ENCODE measurements at regions not wholly inside any gene's neighbourhood (a gene's known extent, or its start where the extent isn't known, plus 50 kb on each side); places are given as distances from the start of the nearest gene placed in this dataset.
"Not testable (repeated sequence)": the region's sequence is repeated elsewhere in the genome, so short reads cannot be mapped to it uniquely, and the experiment has no call there.

DNA sequence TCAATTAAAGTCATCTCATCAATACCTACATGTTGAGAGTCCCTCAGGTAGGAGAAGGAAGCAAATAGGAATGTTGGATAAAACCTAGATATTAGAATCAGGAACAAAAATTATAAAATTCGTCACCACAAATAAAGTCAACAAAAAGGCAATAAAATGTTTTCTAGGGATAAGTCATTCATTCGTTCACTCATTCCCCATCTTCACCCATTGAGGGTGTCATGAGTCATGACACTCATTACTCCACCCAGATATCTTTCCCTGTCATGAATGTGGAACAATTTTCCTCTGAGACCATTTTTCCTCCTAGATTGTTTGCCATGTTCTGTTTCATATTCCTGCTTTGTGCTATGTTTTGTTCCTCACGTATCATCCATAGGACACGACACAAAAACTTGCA, 50.9 kb upstream of the OLIG3 start:
- peaks cover 10% of the 10 kb centered on the region for H3K27me3 ChIP-seq (ENCODE audit: control insufficient read depth, insufficient read depth, low read length)
- no peaks in the 10 kb centered on the region for H3K36me3 ChIP-seq (ENCODE audit: insufficient read depth, low read length)
- no peak overlapping the region for H3K9ac ChIP-seq (ENCODE audit: low read depth, low read length)
- H3K9me3 ChIP-seq (replicated peaks; ENCODE audit: low read length): no peaks in the 10 kb centered on the region
- H3K4me3 ChIP-seq (ENCODE audit: low read length): no peak overlapping the region
- no peaks in the 10 kb centered on the region for H3K4me1 ChIP-seq (ENCODE audit: control insufficient read depth, insufficient read depth, low read length)
- no peak overlapping the region for H3K4me2 ChIP-seq (ENCODE audit: low read length)

DNA sequence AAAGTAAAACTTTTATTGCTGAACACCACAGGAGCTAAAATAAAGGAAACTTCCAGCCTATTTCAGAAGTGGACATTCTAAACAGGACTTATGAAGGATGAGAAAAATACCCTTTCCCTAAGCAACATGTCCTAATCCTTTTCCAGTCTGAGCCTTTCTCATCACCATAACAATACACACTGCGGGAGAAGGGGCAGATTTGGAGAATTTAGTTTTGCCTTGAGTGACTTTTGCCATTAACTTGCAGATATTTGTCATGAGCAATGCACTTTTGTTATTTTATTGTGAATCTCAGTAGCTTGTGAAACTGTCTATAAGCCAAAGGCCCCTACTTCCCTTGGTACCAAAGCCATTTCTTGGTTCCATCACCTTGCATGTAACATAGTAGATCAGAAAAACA, 53.0 kb upstream of the OLIG3 start:
- no peak overlapping the region for H3K4me2 ChIP-seq (ENCODE audit: low read length)
- no peak overlapping the region for H3K4me3 ChIP-seq (ENCODE audit: low read length)
- no peak overlapping the region for H3K9ac ChIP-seq (ENCODE audit: low read depth, low read length)
- no peaks in the 10 kb centered on the region for H3K4me1 ChIP-seq (ENCODE audit: control insufficient read depth, insufficient read depth, low read length)
- H3K9me3 ChIP-seq (replicated peaks; ENCODE audit: low read length): no peaks in the 10 kb centered on the region
- no peaks in the 10 kb centered on the region for H3K36me3 ChIP-seq (ENCODE audit: insufficient read depth, low read length)
- H3K27me3 ChIP-seq (ENCODE audit: control insufficient read depth, insufficient read depth, low read length): peaks cover 10% of the 10 kb centered on the region

DNA sequence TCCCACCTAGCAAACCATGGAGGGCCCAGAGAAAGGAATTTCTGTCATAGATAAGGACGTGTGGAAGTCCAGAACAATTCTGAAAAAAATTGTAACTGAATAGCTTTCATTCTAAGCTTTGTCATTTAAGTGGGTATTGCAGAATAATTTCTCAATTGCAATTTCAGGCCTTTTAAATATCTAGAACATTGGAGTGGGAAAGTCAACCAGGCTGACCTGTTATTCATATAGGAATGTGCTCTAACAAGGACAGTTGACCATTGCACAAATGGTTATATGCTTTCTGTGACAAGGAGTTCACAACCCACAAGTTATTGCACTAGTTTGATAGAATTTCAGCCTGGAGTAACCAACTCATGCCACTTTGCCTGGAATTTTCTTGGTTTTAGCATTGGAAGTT, 53.4 kb upstream of the OLIG3 start:
- Histone ChIP-seq H3K4me3 (ENCODE audit: low read length) (no peak overlapping the region), H3K27me3 (ENCODE audit: control insufficient read depth, insufficient read depth, low read length) (peaks cover 10% of the 10 kb centered on the region), H3K9ac (ENCODE audit: low read depth, low read length) (no peak overlapping the region), H3K36me3 (ENCODE audit: insufficient read depth, low read length) (no peaks in the 10 kb centered on the region), H3K9me3 (replicated peaks; ENCODE audit: low read length) (no peaks in the 10 kb centered on the region), H3K4me1 (ENCODE audit: control insufficient read depth, insufficient read depth, low read length) (no peaks in the 10 kb centered on the region), H3K4me2 (ENCODE audit: low read length) (no peak overlapping the region)

DNA sequence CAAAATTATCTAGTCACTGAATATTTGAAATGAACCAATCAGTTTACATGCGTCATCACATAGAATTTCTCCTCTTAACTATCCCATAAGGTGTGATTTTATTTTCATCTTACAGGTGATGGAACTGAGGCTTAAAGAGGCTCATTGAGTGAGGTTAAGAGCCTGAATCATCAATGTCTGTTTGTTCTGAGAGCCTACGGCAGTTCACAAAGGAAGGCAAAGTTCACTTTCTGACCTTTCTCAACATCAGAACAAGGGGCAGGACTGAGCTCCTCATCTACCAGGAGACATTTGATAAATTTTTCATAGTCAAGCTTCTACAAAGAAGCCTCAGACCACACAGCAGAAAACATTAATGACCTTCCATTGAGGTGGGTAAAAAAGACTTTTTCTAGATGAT, 54.9 kb upstream of the OLIG3 start:
- H3K4me3 ChIP-seq (ENCODE audit: low read length): no peak overlapping the region
- no peaks in the 10 kb centered on the region for H3K36me3 ChIP-seq (ENCODE audit: insufficient read depth, low read length)
- no peaks in the 10 kb centered on the region for H3K4me1 ChIP-seq (ENCODE audit: control insufficient read depth, insufficient read depth, low read length)
- no peak overlapping the region for H3K4me2 ChIP-seq (ENCODE audit: low read length)
- H3K9ac ChIP-seq (ENCODE audit: low read depth, low read length): no peak overlapping the region
- H3K27me3 ChIP-seq (ENCODE audit: control insufficient read depth, insufficient read depth, low read length): peaks cover 10% of the 10 kb centered on the region
- H3K9me3 ChIP-seq (replicated peaks; ENCODE audit: low read length): no peaks in the 10 kb centered on the region

DNA sequence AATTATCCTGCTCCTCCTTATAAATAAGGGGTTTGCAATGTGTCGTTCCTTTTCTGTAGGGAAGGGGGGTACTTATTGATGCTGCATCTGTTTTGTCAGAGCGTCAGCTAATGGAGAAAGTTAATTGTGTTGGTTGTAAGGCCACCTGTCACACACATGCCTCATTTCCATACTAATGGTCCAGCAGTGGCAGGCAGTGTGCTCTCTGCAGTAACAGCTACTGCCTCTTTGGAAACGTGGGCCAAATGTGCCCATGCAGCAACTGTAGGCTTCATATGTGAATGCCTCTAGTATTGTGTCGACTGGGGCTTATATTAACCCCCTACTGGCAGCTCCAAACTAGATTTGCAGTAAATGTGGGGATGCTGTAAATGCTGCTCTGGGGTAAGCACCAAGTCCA, 56.3 kb upstream of the OLIG3 start:
- H3K9ac ChIP-seq (ENCODE audit: low read depth, low read length): no peak overlapping the region
- H3K4me3 ChIP-seq (ENCODE audit: low read length): no peak overlapping the region
- no peaks in the 10 kb centered on the region for H3K4me1 ChIP-seq (ENCODE audit: control insufficient read depth, insufficient read depth, low read length)
- H3K9me3 ChIP-seq (replicated peaks; ENCODE audit: low read length): no peaks in the 10 kb centered on the region
- H3K36me3 ChIP-seq (ENCODE audit: insufficient read depth, low read length): no peaks in the 10 kb centered on the region
- H3K4me2 ChIP-seq (ENCODE audit: low read length): no peak overlapping the region
- peaks cover 10% of the 10 kb centered on the region for H3K27me3 ChIP-seq (ENCODE audit: control insufficient read depth, insufficient read depth, low read length)

DNA sequence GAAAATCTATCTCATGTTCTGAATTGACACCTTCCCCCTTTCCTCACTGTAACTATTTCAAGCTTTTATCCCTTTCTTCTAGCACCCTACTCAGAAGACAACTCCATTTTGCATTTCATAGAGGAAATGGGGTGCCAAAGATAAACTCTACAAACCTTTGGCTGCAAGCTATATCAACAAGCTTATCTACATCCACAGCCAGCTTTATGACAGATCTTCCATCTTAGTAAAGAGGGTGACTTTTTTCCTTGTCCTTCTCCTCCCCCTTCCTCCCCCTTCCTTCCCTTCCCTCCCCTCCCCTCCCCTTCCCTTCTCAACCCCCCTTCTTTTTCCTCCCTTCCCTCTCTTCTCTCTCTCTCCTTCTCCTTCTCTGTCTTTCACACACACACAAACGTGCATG, 58.0 kb upstream of the OLIG3 start:
- H3K36me3 ChIP-seq (ENCODE audit: insufficient read depth, low read length): no peaks in the 10 kb centered on the region
- no peak overlapping the region for H3K4me3 ChIP-seq (ENCODE audit: low read length)
- no peaks in the 10 kb centered on the region for H3K4me1 ChIP-seq (ENCODE audit: control insufficient read depth, insufficient read depth, low read length)
- no peak overlapping the region for H3K4me2 ChIP-seq (ENCODE audit: low read length)
- no peak overlapping the region for H3K9ac ChIP-seq (ENCODE audit: low read depth, low read length)
- peaks cover 8% of the 10 kb centered on the region for H3K27me3 ChIP-seq (ENCODE audit: control insufficient read depth, insufficient read depth, low read length)
- no peaks in the 10 kb centered on the region for H3K9me3 ChIP-seq (replicated peaks; ENCODE audit: low read length)

DNA sequence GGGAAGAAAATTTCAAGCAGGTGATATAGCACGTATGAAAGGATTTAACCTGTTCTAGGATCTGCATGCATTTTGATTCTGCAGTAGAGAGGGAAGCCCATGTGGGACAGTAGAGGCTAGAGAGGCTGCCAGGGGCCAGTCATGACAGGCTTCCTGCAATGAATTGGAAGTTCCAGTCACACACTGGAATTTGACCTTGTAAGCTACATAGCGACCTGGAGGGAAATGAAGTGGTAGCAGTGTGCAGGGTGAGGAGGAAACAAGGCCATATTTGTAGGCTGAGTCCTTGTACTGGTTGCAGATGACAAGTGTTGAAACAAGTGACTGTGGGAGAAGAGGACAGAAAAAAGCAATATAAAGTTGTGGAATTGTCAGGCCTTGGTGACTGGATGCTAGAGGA, 58.6 kb upstream of the OLIG3 start:
- H3K27me3 ChIP-seq (ENCODE audit: control insufficient read depth, insufficient read depth, low read length): peaks cover 7% of the 10 kb centered on the region
- no peaks in the 10 kb centered on the region for H3K4me1 ChIP-seq (ENCODE audit: control insufficient read depth, insufficient read depth, low read length)
- H3K4me2 ChIP-seq (ENCODE audit: low read length): no peak overlapping the region
- no peaks in the 10 kb centered on the region for H3K9me3 ChIP-seq (replicated peaks; ENCODE audit: low read length)
- no peaks in the 10 kb centered on the region for H3K36me3 ChIP-seq (ENCODE audit: insufficient read depth, low read length)
- H3K4me3 ChIP-seq (ENCODE audit: low read length): no peak overlapping the region
- no peak overlapping the region for H3K9ac ChIP-seq (ENCODE audit: low read depth, low read length)

DNA sequence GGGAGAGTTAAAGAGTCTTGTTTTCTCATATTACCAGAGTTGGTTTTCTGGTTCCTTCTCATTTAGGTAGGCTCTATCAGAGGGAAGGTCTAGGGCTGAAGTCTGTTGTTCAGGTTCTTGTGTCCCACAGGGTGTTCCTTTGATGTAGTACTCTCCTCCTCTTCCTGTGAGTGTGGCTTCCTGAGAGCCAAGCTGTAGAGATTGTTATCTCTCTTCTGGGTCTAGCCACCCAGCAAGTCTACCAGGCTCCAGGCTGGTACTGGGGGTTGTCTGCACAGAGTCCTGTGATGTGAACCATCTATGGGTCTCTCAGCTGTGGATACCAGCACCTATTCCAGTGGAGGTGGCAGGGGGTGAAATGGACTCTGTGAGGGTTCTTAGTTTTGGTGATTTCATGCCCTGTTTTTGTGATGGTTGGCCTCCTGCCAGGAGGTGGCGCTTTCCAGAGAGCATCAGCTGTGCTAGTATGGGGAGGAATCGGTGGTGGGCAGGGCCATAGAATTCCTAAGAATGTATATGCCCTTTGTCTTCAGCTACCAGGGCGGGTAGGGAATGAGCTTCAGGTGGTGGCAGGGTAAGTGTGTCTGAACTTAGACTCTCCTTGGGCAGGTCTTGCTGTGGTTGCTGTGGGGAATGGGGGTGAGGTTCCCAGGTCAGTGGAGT, 65.5 kb upstream of the OLIG3 start:
- not testable (repeated sequence) for H3K9me3 ChIP-seq (replicated peaks; ENCODE audit: low read length); H3K9ac ChIP-seq (ENCODE audit: low read depth, low read length); H3K36me3 ChIP-seq (ENCODE audit: insufficient read depth, low read length); H3K4me3 ChIP-seq (ENCODE audit: low read length); H3K4me2 ChIP-seq (ENCODE audit: low read length); H3K27me3 ChIP-seq (ENCODE audit: control insufficient read depth, insufficient read depth, low read length); H3K4me1 ChIP-seq (ENCODE audit: control insufficient read depth, insufficient read depth, low read length)

DNA sequence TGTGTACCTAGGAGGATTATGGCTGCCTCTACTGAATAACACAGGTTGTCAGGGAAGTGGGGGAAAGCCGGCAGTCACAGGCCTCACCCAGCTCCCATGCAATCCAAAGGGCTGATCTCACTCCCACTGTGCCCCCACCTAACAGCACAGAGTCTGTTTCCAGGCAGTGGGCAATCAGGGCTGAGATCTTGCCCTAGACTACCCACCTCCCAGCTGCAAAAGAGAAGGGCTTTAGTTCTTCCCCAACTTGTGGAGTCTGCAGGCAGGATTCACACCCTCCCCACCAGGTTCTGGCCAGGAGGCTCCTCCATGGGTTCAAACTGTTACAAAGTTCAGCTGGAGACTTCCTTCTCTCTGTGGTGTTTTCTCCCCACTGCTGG, 66.0 kb upstream of the OLIG3 start:
- no peaks in the 10 kb centered on the region for H3K36me3 ChIP-seq (ENCODE audit: insufficient read depth, low read length)
- H3K4me1 ChIP-seq (ENCODE audit: control insufficient read depth, insufficient read depth, low read length): no peaks in the 10 kb centered on the region
- H3K9me3 ChIP-seq (replicated peaks; ENCODE audit: low read length): no peaks in the 10 kb centered on the region
- H3K4me2 ChIP-seq (ENCODE audit: low read length): no peak overlapping the region
- H3K27me3 ChIP-seq (ENCODE audit: control insufficient read depth, insufficient read depth, low read length): no peaks in the 10 kb centered on the region
- H3K9ac ChIP-seq (ENCODE audit: low read depth, low read length): no peak overlapping the region
- H3K4me3 ChIP-seq (ENCODE audit: low read length): no peak overlapping the region

DNA sequence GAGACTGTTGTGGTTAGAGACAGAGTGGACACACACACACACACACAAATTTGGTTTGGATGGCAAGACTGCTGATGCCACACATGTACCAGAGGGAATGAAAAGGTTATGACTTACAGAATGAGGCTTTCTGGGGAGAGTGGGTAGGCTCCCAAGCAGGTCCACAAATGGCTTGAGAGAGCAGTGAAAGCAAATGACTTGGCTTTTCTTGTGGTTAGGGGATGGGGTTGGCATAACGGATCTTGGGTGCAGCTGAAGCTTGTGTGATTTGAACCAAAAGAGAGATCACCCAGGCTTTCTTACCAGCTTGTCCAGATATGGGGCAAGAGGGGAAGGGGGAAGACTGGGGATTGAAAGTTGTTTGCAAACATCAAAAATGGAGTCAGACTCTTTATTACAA, 73.9 kb upstream of the OLIG3 start:
- Histone ChIP-seq H3K36me3 (ENCODE audit: insufficient read depth, low read length) (no peaks in the 10 kb centered on the region), H3K4me1 (ENCODE audit: control insufficient read depth, insufficient read depth, low read length) (no peaks in the 10 kb centered on the region), H3K9me3 (replicated peaks; ENCODE audit: low read length) (no peaks in the 10 kb centered on the region), H3K27me3 (ENCODE audit: control insufficient read depth, insufficient read depth, low read length) (peaks cover 22% of the 10 kb centered on the region), H3K4me2 (ENCODE audit: low read length) (no peak overlapping the region), H3K4me3 (ENCODE audit: low read length) (no peak overlapping the region), H3K9ac (ENCODE audit: low read depth, low read length) (no peak overlapping the region)

DNA sequence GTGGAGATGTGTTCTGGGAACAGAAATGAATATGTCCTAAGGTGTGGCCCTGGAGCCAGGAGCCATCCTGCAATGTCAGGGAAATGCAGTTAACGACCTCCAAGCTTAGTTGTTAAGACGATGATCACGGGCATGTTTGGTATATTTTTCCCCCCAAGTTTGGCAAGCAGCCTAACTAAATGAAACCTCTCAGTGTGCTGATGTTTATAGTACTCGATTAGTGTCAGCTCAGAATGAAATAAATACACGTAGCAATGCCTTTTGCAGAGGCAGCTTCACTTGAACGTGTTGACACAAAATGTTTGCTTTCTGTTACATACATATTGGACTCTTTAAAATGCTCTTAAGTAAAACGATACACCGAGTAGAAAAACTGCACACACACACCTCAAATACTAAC, 76.2 kb upstream of the OLIG3 start:
- no peaks in the 10 kb centered on the region for H3K4me1 ChIP-seq (ENCODE audit: control insufficient read depth, insufficient read depth, low read length)
- H3K36me3 ChIP-seq (ENCODE audit: insufficient read depth, low read length): no peaks in the 10 kb centered on the region
- H3K9ac ChIP-seq (ENCODE audit: low read depth, low read length): no peak overlapping the region
- peaks cover 36% of the 10 kb centered on the region for H3K27me3 ChIP-seq (ENCODE audit: control insufficient read depth, insufficient read depth, low read length)
- no peak overlapping the region for H3K4me2 ChIP-seq (ENCODE audit: low read length)
- no peak overlapping the region for H3K4me3 ChIP-seq (ENCODE audit: low read length)
- H3K9me3 ChIP-seq (replicated peaks; ENCODE audit: low read length): no peaks in the 10 kb centered on the region

DNA sequence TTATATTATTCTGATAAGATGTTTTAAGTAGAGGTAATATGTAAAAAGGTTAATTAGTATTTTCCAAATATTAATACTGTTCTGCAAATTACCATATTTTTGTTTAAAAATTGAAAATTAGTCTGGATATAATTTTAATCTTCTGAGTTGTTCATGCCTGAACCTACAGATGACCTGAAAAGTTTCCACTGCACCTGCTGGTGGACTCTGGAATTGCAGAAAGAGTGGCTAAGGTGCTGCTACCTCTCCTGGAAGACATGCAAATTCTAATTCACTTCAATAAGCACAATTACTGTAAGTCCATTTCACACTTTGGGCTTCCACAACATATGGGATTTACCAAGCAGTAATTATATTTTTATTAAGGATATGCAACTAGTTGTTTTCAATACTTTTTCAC, 77.7 kb upstream of the OLIG3 start:
- Histone ChIP-seq H3K9me3 (replicated peaks; ENCODE audit: low read length) (no peaks in the 10 kb centered on the region), H3K27me3 (ENCODE audit: control insufficient read depth, insufficient read depth, low read length) (peaks cover 36% of the 10 kb centered on the region), H3K4me1 (ENCODE audit: control insufficient read depth, insufficient read depth, low read length) (no peaks in the 10 kb centered on the region), H3K4me2 (ENCODE audit: low read length) (no peak overlapping the region), H3K9ac (ENCODE audit: low read depth, low read length) (no peak overlapping the region), H3K4me3 (ENCODE audit: low read length) (no peak overlapping the region), H3K36me3 (ENCODE audit: insufficient read depth, low read length) (no peaks in the 10 kb centered on the region)
